ENCODE measurements at regions not wholly inside any gene's neighbourhood (a gene's known extent, or its start where the extent isn't known, plus 50 kb on each side); places are given as distances from the start of the nearest gene placed in this dataset.

DNA sequence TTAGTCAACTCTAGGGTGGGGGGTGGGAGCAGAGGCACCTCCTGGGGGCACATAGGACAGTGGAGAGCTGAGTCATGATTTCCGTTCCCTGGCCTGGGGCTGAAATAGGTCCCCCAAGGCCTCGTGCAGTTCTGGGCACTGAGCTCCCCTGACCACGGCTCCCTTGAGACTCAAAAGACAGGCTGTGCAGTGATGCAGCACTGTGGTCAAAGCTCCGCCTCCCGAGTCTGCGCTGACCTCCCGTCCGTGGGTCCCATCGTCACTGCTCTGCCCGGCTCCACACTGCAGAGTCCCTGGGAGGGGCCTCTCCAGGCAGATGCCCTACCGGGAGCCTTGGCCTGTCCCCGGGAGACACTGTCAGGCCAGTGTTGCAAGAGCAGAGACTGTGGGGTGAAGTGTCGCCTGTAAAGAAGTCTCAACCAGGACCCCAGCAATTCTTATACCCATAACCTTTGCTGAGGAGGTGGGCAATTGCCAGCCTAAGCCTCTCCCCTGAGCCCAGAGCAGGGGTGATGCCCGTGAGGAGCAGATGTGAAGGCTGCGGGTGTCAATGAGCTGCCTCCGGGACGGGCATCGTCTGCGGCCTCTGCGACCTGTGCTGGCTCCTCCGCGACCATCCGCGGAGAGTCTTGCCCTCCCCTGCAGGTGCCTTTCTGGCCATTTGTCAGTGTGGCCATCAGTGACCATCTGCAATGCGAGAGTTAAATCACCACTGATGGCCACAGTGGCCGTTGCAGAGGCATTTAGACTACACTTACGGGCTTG, 877.3 kb downstream of the BRD1 start:
- Histone ChIP-seq H3K9ac (ENCODE audit: low read depth, low read length, poor library complexity, severe bottlenecking) (no peak overlapping the region), H3K4me3 (ENCODE audit: low read length, poor library complexity, severe bottlenecking) (no peak overlapping the region), H3K9me2 (replicated peaks; ENCODE audit: low read depth, low read length) (no peaks in the 10 kb centered on the region), H3K79me2 (ENCODE audit: insufficient read depth, low read length) (no peaks in the 10 kb centered on the region), H3K4me2 (ENCODE audit: low read depth, low read length, poor library complexity, severe bottlenecking) (no peak overlapping the region), H3K4me1 (ENCODE audit: insufficient read depth, low read length, poor library complexity, severe bottlenecking) (no peaks in the 10 kb centered on the region), H2AFZ (ENCODE audit: low read length) (no peak overlapping the region), H3F3A (ENCODE audit: low read depth) (no peaks in the 10 kb centered on the region), H3K27me3 (ENCODE audit: insufficient read depth, low read length, poor library complexity, severe bottlenecking) (no peaks in the 10 kb centered on the region), H3K36me3 (ENCODE audit: insufficient read depth, low read length) (no peaks in the 10 kb centered on the region), H3K9me3 (ENCODE audit: insufficient read depth, low read depth, low read length) (peaks cover 22% of the 10 kb centered on the region; the same call in 1 of the 2 replicates), H4K20me1 (ENCODE audit: insufficient read depth, low read length, poor library complexity, severe bottlenecking) (no peaks in the 10 kb centered on the region)
- TF ChIP-seq, protein P1, sequence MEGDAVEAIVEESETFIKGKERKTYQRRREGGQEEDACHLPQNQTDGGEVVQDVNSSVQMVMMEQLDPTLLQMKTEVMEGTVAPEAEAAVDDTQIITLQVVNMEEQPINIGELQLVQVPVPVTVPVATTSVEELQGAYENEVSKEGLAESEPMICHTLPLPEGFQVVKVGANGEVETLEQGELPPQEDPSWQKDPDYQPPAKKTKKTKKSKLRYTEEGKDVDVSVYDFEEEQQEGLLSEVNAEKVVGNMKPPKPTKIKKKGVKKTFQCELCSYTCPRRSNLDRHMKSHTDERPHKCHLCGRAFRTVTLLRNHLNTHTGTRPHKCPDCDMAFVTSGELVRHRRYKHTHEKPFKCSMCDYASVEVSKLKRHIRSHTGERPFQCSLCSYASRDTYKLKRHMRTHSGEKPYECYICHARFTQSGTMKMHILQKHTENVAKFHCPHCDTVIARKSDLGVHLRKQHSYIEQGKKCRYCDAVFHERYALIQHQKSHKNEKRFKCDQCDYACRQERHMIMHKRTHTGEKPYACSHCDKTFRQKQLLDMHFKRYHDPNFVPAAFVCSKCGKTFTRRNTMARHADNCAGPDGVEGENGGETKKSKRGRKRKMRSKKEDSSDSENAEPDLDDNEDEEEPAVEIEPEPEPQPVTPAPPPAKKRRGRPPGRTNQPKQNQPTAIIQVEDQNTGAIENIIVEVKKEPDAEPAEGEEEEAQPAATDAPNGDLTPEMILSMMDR (conservative IDR thresholded peaks at IDR 0.05; ENCODE audit: low read length), result no peak
- TF ChIP-seq EZH2phosphoT487 (IDR thresholded peaks at IDR 0.05; ENCODE audit: borderline replicate concordance), result no peak

DNA sequence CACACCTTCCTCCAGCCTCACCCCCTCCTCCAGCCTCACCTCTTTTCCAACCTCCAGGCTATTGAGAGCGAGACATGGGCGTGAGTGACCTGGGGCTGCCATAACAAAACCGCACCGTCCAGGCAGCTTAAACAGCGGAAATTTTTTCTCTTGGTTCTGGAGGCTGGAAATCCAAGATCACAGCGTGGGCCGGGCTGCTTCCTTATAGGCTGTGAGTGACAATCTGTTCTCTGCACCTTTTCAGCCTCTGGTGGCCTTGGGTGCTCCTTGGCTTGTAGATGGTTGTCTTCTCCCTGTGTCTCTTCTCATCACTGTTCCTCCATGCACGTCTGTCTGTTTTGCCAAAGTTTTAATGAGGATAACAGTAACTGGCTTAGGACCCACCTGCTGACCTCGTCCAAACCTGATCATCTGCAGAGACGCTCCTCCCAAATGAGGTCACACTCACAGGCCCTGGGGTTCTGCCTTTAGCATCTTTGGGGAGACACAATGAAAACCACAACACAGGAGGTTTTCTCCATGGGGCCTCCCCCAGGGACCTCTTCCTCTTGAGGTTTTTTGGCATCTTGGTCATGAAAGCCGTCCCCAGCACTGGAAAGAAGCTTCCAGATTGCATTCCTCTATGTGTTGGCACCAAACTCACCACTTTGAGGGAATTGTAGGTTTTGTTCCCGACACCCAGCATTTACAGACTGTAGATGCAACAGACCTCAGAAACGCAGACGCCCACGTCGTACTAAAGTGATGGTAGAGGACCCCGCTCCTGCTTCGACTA, 878.1 kb downstream of the BRD1 start:
- no peak for TF ChIP-seq EZH2phosphoT487 (IDR thresholded peaks at IDR 0.05; ENCODE audit: borderline replicate concordance)
- TF ChIP-seq, protein P1 (conservative IDR thresholded peaks at IDR 0.05; ENCODE audit: low read length), result no peak
- H2AFZ ChIP-seq (ENCODE audit: low read length), result no peak overlapping the region
- H3K36me3 ChIP-seq (ENCODE audit: insufficient read depth, low read length), result no peaks in the 10 kb centered on the region
- no peaks in the 10 kb centered on the region for H3F3A ChIP-seq (ENCODE audit: low read depth)
- H4K20me1 ChIP-seq (ENCODE audit: insufficient read depth, low read length, poor library complexity, severe bottlenecking), result no peaks in the 10 kb centered on the region
- no peak overlapping the region for H3K4me2 ChIP-seq (ENCODE audit: low read depth, low read length, poor library complexity, severe bottlenecking)
- peaks cover 22% of the 10 kb centered on the region; the same call in 1 of the 2 replicates for H3K9me3 ChIP-seq (ENCODE audit: insufficient read depth, low read depth, low read length)
- no peaks in the 10 kb centered on the region for H3K27me3 ChIP-seq (ENCODE audit: insufficient read depth, low read length, poor library complexity, severe bottlenecking)
- no peaks in the 10 kb centered on the region for H3K9me2 ChIP-seq (replicated peaks; ENCODE audit: low read depth, low read length)
- no peaks in the 10 kb centered on the region for H3K79me2 ChIP-seq (ENCODE audit: insufficient read depth, low read length)
- no peak overlapping the region for H3K4me3 ChIP-seq (ENCODE audit: low read length, poor library complexity, severe bottlenecking)
- no peaks in the 10 kb centered on the region for H3K4me1 ChIP-seq (ENCODE audit: insufficient read depth, low read length, poor library complexity, severe bottlenecking)
- H3K9ac ChIP-seq (ENCODE audit: low read depth, low read length, poor library complexity, severe bottlenecking), result no peak overlapping the region

DNA sequence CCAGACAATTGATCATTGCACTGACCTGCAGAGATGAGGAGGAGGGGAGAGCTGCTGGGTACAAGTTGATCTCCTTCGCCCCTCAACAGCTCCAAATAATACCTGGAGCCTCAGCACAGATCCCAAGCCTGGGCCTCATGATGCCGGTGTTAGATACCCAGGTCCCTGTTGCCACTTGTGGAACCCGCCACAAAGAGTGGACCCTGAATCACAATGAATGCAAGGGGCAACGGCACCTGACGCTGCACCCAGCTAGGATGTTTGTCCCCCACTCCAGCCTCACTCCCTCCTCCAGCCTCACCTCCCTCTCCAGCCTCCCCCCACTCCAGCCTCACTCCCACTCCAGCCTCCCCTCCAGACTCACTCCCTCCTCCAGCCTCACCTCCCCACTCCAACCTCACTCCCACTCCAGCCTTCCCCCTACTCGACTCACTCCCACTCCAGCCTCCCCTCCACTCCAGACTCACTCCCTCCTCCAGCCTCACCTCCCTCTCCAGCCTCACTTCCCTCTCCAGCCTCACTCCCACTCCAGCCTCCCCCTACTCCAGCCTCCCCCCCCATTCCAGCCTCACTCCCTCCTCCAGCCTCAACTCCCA, 879.0 kb downstream of the BRD1 start:
- H3K4me3 ChIP-seq (ENCODE audit: low read length, poor library complexity, severe bottlenecking), result no peak overlapping the region
- H3K9me2 ChIP-seq (replicated peaks; ENCODE audit: low read depth, low read length), result no peaks in the 10 kb centered on the region
- TF ChIP-seq, protein P1 (conservative IDR thresholded peaks at IDR 0.05; ENCODE audit: low read length), result no peak
- no peak for TF ChIP-seq EZH2phosphoT487 (IDR thresholded peaks at IDR 0.05; ENCODE audit: borderline replicate concordance)
- no peaks in the 10 kb centered on the region for H3K4me1 ChIP-seq (ENCODE audit: insufficient read depth, low read length, poor library complexity, severe bottlenecking)
- no peak overlapping the region for H2AFZ ChIP-seq (ENCODE audit: low read length)
- H3K9me3 ChIP-seq (ENCODE audit: insufficient read depth, low read depth, low read length), result peaks cover 22% of the 10 kb centered on the region; the same call in 1 of the 2 replicates
- no peaks in the 10 kb centered on the region for H4K20me1 ChIP-seq (ENCODE audit: insufficient read depth, low read length, poor library complexity, severe bottlenecking)
- H3K79me2 ChIP-seq (ENCODE audit: insufficient read depth, low read length), result no peaks in the 10 kb centered on the region
- no peaks in the 10 kb centered on the region for H3K27me3 ChIP-seq (ENCODE audit: insufficient read depth, low read length, poor library complexity, severe bottlenecking)
- H3F3A ChIP-seq (ENCODE audit: low read depth), result no peaks in the 10 kb centered on the region
- H3K9ac ChIP-seq (ENCODE audit: low read depth, low read length, poor library complexity, severe bottlenecking), result no peak overlapping the region
- H3K4me2 ChIP-seq (ENCODE audit: low read depth, low read length, poor library complexity, severe bottlenecking), result no peak overlapping the region
- H3K36me3 ChIP-seq (ENCODE audit: insufficient read depth, low read length), result no peaks in the 10 kb centered on the region
